ENCODE measurements at regions not wholly inside any gene's neighbourhood (a gene's known extent, or its start where the extent isn't known, plus 50 kb on each side); places are given as distances from the start of the nearest gene placed in this dataset.
A peak's percentile ranks its signal among the peaks of the same experiment; 100 is the strongest.

DNA sequence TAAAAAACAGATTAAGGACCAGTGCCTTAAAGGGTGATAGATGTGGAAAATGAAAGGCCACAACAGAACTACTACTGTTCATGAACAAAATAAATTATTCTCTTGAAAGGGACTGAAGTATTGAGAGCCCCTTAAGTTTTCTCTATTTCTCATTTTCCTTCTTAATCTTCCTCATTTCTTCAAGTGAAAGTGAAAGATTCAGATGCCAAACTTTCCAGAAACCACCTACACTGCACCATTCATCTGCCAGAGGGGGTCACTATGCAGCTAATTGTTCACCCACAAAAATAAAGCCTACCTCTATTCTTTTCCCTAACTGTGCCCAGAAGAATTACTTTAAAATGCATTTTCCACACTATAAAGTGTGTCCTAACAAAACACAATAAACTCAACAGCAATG is 140.1 kb downstream of the NR4A2 start:
- ChIA-PET CTCF (ENCODE audit: unreplicated experiment) (no interaction called here), POLR2A (interaction anchor here (0.8 kb wide), 1 partner anchor 20 kb away, joined by 3 read pairs; no protein-coding TSS in a partner anchor)
- Histone ChIP-seq H2AFZ (ENCODE audit: low read length) (no peak overlapping the region), H3K9me3 (ENCODE audit: low read length) (no peaks in the 10 kb centered on the region), H3K4me1 (ENCODE audit: insufficient read depth, low read length, poor library complexity, severe bottlenecking) (no peaks in the 10 kb centered on the region), H3K27ac (ENCODE audit: low read depth, low read length, poor library complexity, severe bottlenecking) (no peak overlapping the region), H3K4me2 (ENCODE audit: low read length) (no peak overlapping the region), H3K79me2 (ENCODE audit: insufficient read depth, low read depth, low read length) (no peaks in the 10 kb centered on the region), H3K9me2 (ENCODE audit: insufficient read depth, low read length) (no peaks in the 10 kb centered on the region), H3K4me3 (ENCODE audit: low read depth, low read length, poor library complexity, severe bottlenecking) (no peak overlapping the region), H3K36me3 (ENCODE audit: insufficient read depth, low read length) (no peaks in the 10 kb centered on the region), H4K20me1 (ENCODE audit: insufficient read depth, low read length) (no peaks in the 10 kb centered on the region)
- intact Hi-C loops (cut with micrococcal nuclease; ENCODE audit: unreplicated experiment): no loop called here
- BruUV-seq (replicated peaks): no TSS peak
- TF ChIP-seq, protein P1, sequence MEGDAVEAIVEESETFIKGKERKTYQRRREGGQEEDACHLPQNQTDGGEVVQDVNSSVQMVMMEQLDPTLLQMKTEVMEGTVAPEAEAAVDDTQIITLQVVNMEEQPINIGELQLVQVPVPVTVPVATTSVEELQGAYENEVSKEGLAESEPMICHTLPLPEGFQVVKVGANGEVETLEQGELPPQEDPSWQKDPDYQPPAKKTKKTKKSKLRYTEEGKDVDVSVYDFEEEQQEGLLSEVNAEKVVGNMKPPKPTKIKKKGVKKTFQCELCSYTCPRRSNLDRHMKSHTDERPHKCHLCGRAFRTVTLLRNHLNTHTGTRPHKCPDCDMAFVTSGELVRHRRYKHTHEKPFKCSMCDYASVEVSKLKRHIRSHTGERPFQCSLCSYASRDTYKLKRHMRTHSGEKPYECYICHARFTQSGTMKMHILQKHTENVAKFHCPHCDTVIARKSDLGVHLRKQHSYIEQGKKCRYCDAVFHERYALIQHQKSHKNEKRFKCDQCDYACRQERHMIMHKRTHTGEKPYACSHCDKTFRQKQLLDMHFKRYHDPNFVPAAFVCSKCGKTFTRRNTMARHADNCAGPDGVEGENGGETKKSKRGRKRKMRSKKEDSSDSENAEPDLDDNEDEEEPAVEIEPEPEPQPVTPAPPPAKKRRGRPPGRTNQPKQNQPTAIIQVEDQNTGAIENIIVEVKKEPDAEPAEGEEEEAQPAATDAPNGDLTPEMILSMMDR (conservative IDR thresholded peaks at IDR 0.05; ENCODE audit: low read length): peak; percentile 31; the same call in 1 of the 2 replicates
- no peak for TF ChIP-seq EZH2phosphoT487 (IDR thresholded peaks at IDR 0.05; ENCODE audit: borderline replicate concordance, low read depth, low read length)
- no peak for DNase-seq (ENCODE audit: low spot score)

DNA sequence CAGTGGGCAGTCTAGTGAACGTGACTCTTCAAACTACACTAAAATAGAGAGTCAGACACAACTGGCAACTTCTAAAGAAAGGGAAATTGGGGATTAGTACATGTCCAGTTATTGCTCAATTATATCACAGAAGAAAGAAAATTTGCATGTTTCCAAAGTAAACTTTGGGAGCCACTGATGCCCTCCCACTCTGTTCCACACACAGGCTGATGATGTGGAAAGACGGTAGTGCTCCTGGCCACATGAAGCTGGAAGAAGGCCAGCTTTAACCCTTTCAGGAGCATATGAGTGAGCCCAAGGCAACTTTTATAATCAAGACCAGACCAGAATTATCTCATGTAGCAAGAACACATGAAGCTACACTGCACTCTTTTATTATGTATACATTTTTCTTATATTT is 141.0 kb downstream of the NR4A2 start:
- Histone ChIP-seq H3K9me3 (ENCODE audit: low read length) (no peaks in the 10 kb centered on the region), H3K4me3 (ENCODE audit: low read depth, low read length, poor library complexity, severe bottlenecking) (no peak overlapping the region), H3K79me2 (ENCODE audit: insufficient read depth, low read depth, low read length) (no peaks in the 10 kb centered on the region), H4K20me1 (ENCODE audit: insufficient read depth, low read length) (no peaks in the 10 kb centered on the region), H3K9me2 (ENCODE audit: insufficient read depth, low read length) (no peaks in the 10 kb centered on the region), H2AFZ (ENCODE audit: low read length) (no peak overlapping the region), H3K36me3 (ENCODE audit: insufficient read depth, low read length) (no peaks in the 10 kb centered on the region), H3K4me2 (ENCODE audit: low read length) (no peak overlapping the region), H3K27ac (ENCODE audit: low read depth, low read length, poor library complexity, severe bottlenecking) (no peak overlapping the region), H3K4me1 (ENCODE audit: insufficient read depth, low read length, poor library complexity, severe bottlenecking) (no peaks in the 10 kb centered on the region)
- intact Hi-C loops (cut with micrococcal nuclease; ENCODE audit: unreplicated experiment): no loop called here
- ChIA-PET POLR2A (interaction anchor here (0.6 kb wide), 1 partner anchor 51 kb away, joined by 3 read pairs; no protein-coding TSS in a partner anchor), CTCF (ENCODE audit: unreplicated experiment) (no interaction called here)
- no peak for DNase-seq (ENCODE audit: low spot score)
- TF ChIP-seq, protein P1 (conservative IDR thresholded peaks at IDR 0.05; ENCODE audit: low read length): no peak
- TF ChIP-seq EZH2phosphoT487 (IDR thresholded peaks at IDR 0.05; ENCODE audit: borderline replicate concordance, low read depth, low read length): no peak
- BruUV-seq (replicated peaks): no TSS peak

DNA sequence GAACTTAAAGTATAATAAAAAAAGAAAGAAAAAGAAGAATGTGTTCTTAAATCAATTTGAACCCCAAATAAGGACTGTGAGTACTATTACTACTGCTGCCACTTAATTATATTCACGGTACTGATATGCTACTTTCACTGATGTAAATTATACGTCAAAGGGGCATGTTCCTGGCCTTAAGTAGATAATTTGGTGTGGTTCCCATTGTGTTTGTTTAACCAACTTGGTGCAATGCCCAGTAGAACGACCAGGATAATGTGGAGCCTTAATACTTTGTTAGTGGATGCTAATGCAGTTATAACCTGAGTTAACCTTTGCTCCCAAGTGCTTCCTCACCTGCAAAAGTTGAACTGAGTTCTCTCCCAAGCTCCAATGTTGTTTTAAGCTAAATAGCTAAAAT is 142.0 kb downstream of the NR4A2 start:
- no TSS peak for BruUV-seq (replicated peaks)
- Histone ChIP-seq H3K9me2 (ENCODE audit: insufficient read depth, low read length) (no peaks in the 10 kb centered on the region), H3K9me3 (ENCODE audit: low read length) (no peaks in the 10 kb centered on the region), H3K27ac (ENCODE audit: low read depth, low read length, poor library complexity, severe bottlenecking) (no peak overlapping the region), H3K79me2 (ENCODE audit: insufficient read depth, low read depth, low read length) (no peaks in the 10 kb centered on the region), H3K4me1 (ENCODE audit: insufficient read depth, low read length, poor library complexity, severe bottlenecking) (no peaks in the 10 kb centered on the region), H3K36me3 (ENCODE audit: insufficient read depth, low read length) (no peaks in the 10 kb centered on the region), H3K4me2 (ENCODE audit: low read length) (no peak overlapping the region), H4K20me1 (ENCODE audit: insufficient read depth, low read length) (no peaks in the 10 kb centered on the region), H3K4me3 (ENCODE audit: low read depth, low read length, poor library complexity, severe bottlenecking) (no peak overlapping the region), H2AFZ (ENCODE audit: low read length) (no peak overlapping the region)
- ChIA-PET CTCF (ENCODE audit: unreplicated experiment) (no interaction called here), POLR2A (interaction anchor here (0.6 kb wide), 2 partner anchors 187 to 225 kb away, joined by 5 to 6 read pairs; no protein-coding TSS in a partner anchor)
- DNase-seq (ENCODE audit: low spot score): no peak
- intact Hi-C loops (cut with micrococcal nuclease; ENCODE audit: unreplicated experiment): no loop called here
- TF ChIP-seq, protein P1 (conservative IDR thresholded peaks at IDR 0.05; ENCODE audit: low read length): no peak
- TF ChIP-seq EZH2phosphoT487 (IDR thresholded peaks at IDR 0.05; ENCODE audit: borderline replicate concordance, low read depth, low read length): no peak
